ENCODE measurements at regions not wholly inside any gene's neighbourhood (a gene's known extent, or its start where the extent isn't known, plus 50 kb on each side); places are given as distances from the start of the nearest gene placed in this dataset.

DNA sequence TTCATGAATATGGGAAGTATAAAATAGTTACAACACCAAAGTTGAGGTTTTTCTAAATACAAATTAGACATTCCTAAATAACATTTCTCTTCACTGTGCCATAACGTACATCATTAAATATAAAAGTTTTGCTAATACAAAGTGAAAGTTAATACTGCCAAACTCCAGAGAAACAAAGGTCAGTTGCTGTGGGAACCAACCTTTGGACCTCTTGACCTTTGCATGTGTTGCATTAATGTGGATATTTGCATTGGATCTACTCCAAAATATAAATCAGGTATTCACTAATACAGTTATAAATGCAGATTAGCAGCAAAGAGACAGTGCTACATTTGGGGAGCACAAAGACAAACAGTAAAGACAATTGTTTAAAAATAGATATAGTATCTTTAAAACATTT is 366.0 kb upstream of the USP15 start:
- TF ChIP-seq, protein P1, sequence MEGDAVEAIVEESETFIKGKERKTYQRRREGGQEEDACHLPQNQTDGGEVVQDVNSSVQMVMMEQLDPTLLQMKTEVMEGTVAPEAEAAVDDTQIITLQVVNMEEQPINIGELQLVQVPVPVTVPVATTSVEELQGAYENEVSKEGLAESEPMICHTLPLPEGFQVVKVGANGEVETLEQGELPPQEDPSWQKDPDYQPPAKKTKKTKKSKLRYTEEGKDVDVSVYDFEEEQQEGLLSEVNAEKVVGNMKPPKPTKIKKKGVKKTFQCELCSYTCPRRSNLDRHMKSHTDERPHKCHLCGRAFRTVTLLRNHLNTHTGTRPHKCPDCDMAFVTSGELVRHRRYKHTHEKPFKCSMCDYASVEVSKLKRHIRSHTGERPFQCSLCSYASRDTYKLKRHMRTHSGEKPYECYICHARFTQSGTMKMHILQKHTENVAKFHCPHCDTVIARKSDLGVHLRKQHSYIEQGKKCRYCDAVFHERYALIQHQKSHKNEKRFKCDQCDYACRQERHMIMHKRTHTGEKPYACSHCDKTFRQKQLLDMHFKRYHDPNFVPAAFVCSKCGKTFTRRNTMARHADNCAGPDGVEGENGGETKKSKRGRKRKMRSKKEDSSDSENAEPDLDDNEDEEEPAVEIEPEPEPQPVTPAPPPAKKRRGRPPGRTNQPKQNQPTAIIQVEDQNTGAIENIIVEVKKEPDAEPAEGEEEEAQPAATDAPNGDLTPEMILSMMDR (IDR thresholded peaks at IDR 0.05) = no peak
- TF ChIP-seq POLR2A (IDR thresholded peaks at IDR 0.05) = no peak

Data from right lobe of liver (tissue), 4 donors.